ENCODE measurements at regions not wholly inside any gene's neighbourhood (a gene's known extent, or its start where the extent isn't known, plus 50 kb on each side); places are given as distances from the start of the nearest gene placed in this dataset.

GRCh38 chr2:215572341-215572848 lies 136.5 kb upstream of the FN1 start:
- H3K36me3 ChIP-seq (ENCODE audit: insufficient read depth, low read length) = no peaks in the 10 kb centered on the region
- TF ChIP-seq POLR2AphosphoS5 (IDR thresholded peaks at IDR 0.05; ENCODE audit: borderline replicate concordance, low read depth, low read length) (no peak), FOXP2 (optimal IDR thresholded peaks at IDR 0.05; ENCODE audit: control extremely low read depth, extremely low read length, insufficient read depth) (no peak), EZH2 (IDR thresholded peaks at IDR 0.05) (no peak)
- H3K27ac ChIP-seq = no peak overlapping the region; the same call in 1 of the 2 replicates
- no peak overlapping the region for H3K9ac ChIP-seq (ENCODE audit: insufficient read length)
- DNase-seq (ENCODE audit: low read depth, low spot score) = no peak
- no peak overlapping the region for H3K4me3 ChIP-seq
- no peaks in the 10 kb centered on the region for H3K9me3 ChIP-seq (ENCODE audit: low read depth, low read length)

- Histone ChIP-seq H3K9ac (ENCODE audit: insufficient read length) (peak overlapping the region; percentile 7), H3K27ac (no peak overlapping the region; the same call in 1 of the 2 replicates), H3K4me3 (peak overlapping the region; percentile 17; the same call in 1 of the 2 replicates), H3K36me3 (ENCODE audit: insufficient read depth, low read length) (no peaks in the 10 kb centered on the region), H3K9me3 (ENCODE audit: low read depth, low read length) (no peaks in the 10 kb centered on the region)
- DNase-seq (ENCODE audit: low read depth, low spot score) = no peak
- no peak for TF ChIP-seq EZH2 (IDR thresholded peaks at IDR 0.05)
- no peak for TF ChIP-seq FOXP2 (optimal IDR thresholded peaks at IDR 0.05; ENCODE audit: control extremely low read depth, extremely low read length, insufficient read depth)
- TF ChIP-seq POLR2AphosphoS5 (IDR thresholded peaks at IDR 0.05; ENCODE audit: borderline replicate concordance, low read depth, low read length) = no peak
These were observed 135.8 kb upstream of the FN1 start for GRCh38 chr2:215571689-215572088.

- no peak for TF ChIP-seq POLR2AphosphoS5 (IDR thresholded peaks at IDR 0.05; ENCODE audit: borderline replicate concordance, low read depth, low read length)
- no peak for TF ChIP-seq FOXP2 (optimal IDR thresholded peaks at IDR 0.05; ENCODE audit: control extremely low read depth, extremely low read length, insufficient read depth)
- TF ChIP-seq EZH2 (IDR thresholded peaks at IDR 0.05) = no peak
- Histone ChIP-seq H3K4me3 (no peak overlapping the region), H3K36me3 (ENCODE audit: insufficient read depth, low read length) (no peaks in the 10 kb centered on the region), H3K9ac (ENCODE audit: insufficient read length) (no peak overlapping the region), H3K27ac (no peak overlapping the region), H3K9me3 (ENCODE audit: low read depth, low read length) (no peaks in the 10 kb centered on the region)
- DNase-seq (ENCODE audit: low read depth, low spot score) = no peak
These were observed 131.6 kb upstream of the FN1 start for GRCh38 chr2:215567504-215567903.

GRCh38 chr2:215565897-215566296 lies 130.0 kb upstream of the FN1 start:
- Histone ChIP-seq H3K4me3 (no peak overlapping the region), H3K27ac (no peak overlapping the region), H3K36me3 (ENCODE audit: insufficient read depth, low read length) (no peaks in the 10 kb centered on the region), H3K9me3 (ENCODE audit: low read depth, low read length) (no peaks in the 10 kb centered on the region), H3K9ac (ENCODE audit: insufficient read length) (no peak overlapping the region)
- DNase-seq (ENCODE audit: low read depth, low spot score) = no peak
- no peak for TF ChIP-seq EZH2 (IDR thresholded peaks at IDR 0.05)
- TF ChIP-seq POLR2AphosphoS5 (IDR thresholded peaks at IDR 0.05; ENCODE audit: borderline replicate concordance, low read depth, low read length) = no peak
- TF ChIP-seq FOXP2 (optimal IDR thresholded peaks at IDR 0.05; ENCODE audit: control extremely low read depth, extremely low read length, insufficient read depth) = no peak

- no peak overlapping the region for H3K27ac ChIP-seq
- TF ChIP-seq POLR2AphosphoS5 (IDR thresholded peaks at IDR 0.05; ENCODE audit: borderline replicate concordance, low read depth, low read length) (no peak), EZH2 (IDR thresholded peaks at IDR 0.05) (no peak), FOXP2 (optimal IDR thresholded peaks at IDR 0.05; ENCODE audit: control extremely low read depth, extremely low read length, insufficient read depth) (no peak)
These were observed 121.8 kb upstream of the FN1 start for GRCh38 chr2:215557701-215558100.

GRCh38 chr2:215556979-215557378 lies 121.1 kb upstream of the FN1 start:
- DNase-seq (ENCODE audit: low read depth, low spot score) = no peak
- no peak overlapping the region for H3K27ac ChIP-seq
- H3K4me3 ChIP-seq = no peak overlapping the region
- no peaks in the 10 kb centered on the region for H3K36me3 ChIP-seq (ENCODE audit: insufficient read depth, low read length)
- TF ChIP-seq POLR2AphosphoS5 (IDR thresholded peaks at IDR 0.05; ENCODE audit: borderline replicate concordance, low read depth, low read length) = no peak
- TF ChIP-seq FOXP2 (optimal IDR thresholded peaks at IDR 0.05; ENCODE audit: control extremely low read depth, extremely low read length, insufficient read depth) = no peak
- no peak for TF ChIP-seq EZH2 (IDR thresholded peaks at IDR 0.05)
- no peak overlapping the region for H3K9ac ChIP-seq (ENCODE audit: insufficient read length)
- H3K9me3 ChIP-seq (ENCODE audit: low read depth, low read length) = no peaks in the 10 kb centered on the region

More at GRCh38 chr2:215557701-215558100, 121.8 kb upstream of the FN1 start:
- no peaks in the 10 kb centered on the region for H3K36me3 ChIP-seq (ENCODE audit: insufficient read depth, low read length)
- no peak overlapping the region for H3K9ac ChIP-seq (ENCODE audit: insufficient read length)
- no peak for DNase-seq (ENCODE audit: low read depth, low spot score)
- no peaks in the 10 kb centered on the region for H3K9me3 ChIP-seq (ENCODE audit: low read depth, low read length)
- H3K4me3 ChIP-seq = no peak overlapping the region

GRCh38 chr2:215554689-215555498 lies 119.0 kb upstream of the FN1 start:
- Histone ChIP-seq H3K36me3 (ENCODE audit: insufficient read depth, low read length) (no peaks in the 10 kb centered on the region), H3K9ac (ENCODE audit: insufficient read length) (no peak overlapping the region), H3K27ac (peak overlapping the region; percentile 76), H3K9me3 (ENCODE audit: low read depth, low read length) (no peaks in the 10 kb centered on the region), H3K4me3 (no peak overlapping the region)
- no peak for DNase-seq (ENCODE audit: low read depth, low spot score)
- no peak for TF ChIP-seq EZH2 (IDR thresholded peaks at IDR 0.05)
- TF ChIP-seq POLR2AphosphoS5 (IDR thresholded peaks at IDR 0.05; ENCODE audit: borderline replicate concordance, low read depth, low read length) = no peak
- no peak for TF ChIP-seq FOXP2 (optimal IDR thresholded peaks at IDR 0.05; ENCODE audit: control extremely low read depth, extremely low read length, insufficient read depth)

GRCh38 chr2:215553946-215554345 lies 118.1 kb upstream of the FN1 start:
- Histone ChIP-seq H3K9me3 (ENCODE audit: low read depth, low read length) (no peaks in the 10 kb centered on the region), H3K4me3 (no peak overlapping the region), H3K9ac (ENCODE audit: insufficient read length) (no peak overlapping the region), H3K36me3 (ENCODE audit: insufficient read depth, low read length) (no peaks in the 10 kb centered on the region), H3K27ac (no peak overlapping the region)
- TF ChIP-seq FOXP2 (optimal IDR thresholded peaks at IDR 0.05; ENCODE audit: control extremely low read depth, extremely low read length, insufficient read depth) (no peak), POLR2AphosphoS5 (IDR thresholded peaks at IDR 0.05; ENCODE audit: borderline replicate concordance, low read depth, low read length) (no peak), EZH2 (IDR thresholded peaks at IDR 0.05) (no peak)
- DNase-seq (ENCODE audit: low read depth, low spot score) = no peak
